GM19467 (cell line): ENCODE measurements at regions not wholly inside any gene's neighbourhood (a gene's known extent, or its start where the extent isn't known, plus 50 kb on each side); places are given as distances from the start of the nearest gene placed in this dataset.

ENCODE experiments used
- ATAC-seq: cut with Tn5 transposase; IDR thresholded peaks from one replicate; pipeline ENCODE4 v1.9.1; 2021; ENCODE audit warnings: mild to moderate bottlenecking, moderate library complexity; ENCODE audit not compliant: unreplicated experiment

DNA sequence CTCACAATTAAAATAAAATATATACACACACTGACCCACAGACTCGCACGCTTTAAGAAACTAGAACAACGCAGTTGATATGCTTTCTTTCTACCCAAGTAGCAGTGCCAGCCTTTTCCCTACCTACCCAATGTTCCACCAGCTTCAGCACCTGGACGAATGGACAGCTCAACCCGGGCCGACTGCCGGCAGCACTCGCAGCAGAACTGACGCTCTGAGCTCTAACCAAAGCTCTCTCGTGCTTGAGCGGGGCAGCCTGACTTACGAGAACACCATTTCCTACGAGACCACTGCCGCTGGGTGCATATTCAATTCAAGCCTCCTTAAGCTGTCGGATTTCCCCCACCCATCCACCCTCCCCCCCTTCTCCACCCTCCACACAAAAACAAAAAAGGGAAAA, 127.4 kb upstream of the DPYD start:
- no peak for ATAC-seq

DNA sequence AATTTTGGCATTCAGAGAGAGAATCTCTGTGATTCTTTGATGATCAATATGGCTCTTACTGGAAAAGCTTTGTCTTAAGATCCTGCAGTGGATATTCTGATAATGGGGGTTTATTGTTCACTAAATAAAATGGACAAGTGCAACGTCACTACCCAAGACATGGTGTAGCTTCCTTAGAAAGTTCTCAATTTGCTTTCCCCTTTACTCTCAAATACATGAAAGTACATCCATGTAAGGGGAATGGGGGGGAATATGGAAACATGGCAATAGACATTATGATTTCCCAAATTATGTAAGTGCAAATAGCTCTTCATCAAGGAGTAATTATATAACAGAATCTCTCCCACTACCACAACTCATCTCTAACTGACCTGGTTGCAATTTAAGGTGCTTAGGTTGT, 126.3 kb upstream of the DPYD start:
- ATAC-seq, result no peak

DNA sequence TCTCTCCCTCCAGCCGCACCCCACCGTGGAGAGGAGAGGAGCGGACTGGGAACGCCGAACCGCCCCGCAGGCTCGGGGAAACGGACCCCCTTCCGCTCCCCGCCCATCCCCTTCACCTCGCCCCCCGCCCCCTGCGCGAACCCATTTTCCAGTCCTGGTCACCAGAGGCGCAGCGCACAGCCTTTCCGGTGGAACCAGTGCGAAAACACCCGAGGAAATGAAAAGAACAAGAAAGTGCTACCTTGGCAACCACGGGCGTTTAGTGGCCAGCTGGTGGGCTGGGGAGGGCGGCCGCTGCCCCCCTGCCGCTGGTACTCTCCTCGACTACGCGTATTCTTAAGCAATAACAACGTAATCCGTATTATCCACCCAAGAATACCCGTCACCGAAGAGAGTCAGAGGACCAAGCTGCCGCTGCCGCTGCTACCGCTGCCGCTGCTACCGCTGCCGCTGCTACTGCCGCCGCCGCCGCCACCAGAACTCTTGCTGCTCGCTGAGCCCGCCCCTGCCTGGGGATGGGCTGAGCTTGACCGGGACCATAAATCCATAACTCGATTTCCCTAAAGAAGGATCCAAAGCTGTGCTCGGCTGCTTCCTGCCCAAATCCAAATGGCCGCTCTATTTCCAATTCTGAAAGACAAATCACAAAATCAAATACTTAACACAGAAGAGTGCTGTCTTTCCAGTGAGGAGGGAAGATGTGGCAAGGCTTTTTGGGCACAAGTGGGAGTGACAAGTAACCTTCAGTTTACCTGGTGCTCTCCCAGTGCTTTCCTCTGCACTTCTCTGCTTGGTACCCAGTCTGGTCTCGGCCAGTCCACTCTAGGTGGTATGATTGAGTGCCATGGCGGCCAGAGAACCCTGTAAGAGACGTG, 125.2 kb upstream of the DPYD start:
- ATAC-seq, result no peak

DNA sequence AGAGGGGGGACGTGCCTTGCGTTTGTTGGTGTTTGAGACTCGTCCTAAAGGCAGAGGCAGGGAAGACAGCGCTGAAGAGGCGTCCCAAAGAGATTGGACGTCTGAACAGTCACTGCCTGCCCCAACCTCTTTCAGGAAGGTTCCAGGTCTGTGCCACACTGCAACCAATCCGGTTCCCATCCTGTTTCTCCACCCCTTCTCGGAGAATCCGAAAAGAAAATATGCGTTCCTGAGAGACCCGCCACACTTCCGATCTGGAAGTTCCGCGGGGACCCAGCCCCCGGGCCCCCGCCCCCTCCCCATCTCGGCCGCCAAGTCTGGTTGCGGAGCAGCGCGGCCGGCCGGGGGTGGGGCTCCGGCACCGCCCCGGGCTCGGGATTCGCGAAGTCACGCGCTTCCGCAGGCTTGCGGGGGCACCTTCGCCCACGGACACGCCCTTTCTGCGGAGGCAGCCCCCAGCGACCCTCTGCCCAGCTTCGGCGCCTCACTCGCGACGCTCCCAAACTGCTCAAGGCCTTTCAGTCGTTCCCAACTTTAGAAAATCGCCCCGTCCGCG, 124.5 kb upstream of the DPYD start:
- no peak for ATAC-seq

DNA sequence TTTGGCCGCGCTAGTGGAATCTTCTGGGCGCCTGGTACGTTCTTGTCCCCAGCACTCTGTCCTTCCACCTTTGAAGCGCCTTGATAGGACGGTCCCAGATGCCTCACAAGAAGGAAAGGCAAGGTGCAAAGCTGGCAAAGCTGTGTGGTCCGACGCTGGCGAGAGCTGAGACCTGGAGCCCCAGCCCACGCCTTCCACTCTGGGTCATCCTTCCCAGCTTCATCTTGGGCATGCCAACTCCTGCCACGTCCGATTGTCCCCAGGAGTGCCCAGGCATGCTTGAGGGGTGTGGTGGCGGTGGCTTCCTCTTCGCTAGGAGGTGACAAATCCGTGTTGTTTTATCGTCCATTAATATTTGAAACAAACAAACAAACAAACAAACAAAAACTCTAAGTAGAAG, 123.9 kb upstream of the DPYD start:
- no peak for ATAC-seq

DNA sequence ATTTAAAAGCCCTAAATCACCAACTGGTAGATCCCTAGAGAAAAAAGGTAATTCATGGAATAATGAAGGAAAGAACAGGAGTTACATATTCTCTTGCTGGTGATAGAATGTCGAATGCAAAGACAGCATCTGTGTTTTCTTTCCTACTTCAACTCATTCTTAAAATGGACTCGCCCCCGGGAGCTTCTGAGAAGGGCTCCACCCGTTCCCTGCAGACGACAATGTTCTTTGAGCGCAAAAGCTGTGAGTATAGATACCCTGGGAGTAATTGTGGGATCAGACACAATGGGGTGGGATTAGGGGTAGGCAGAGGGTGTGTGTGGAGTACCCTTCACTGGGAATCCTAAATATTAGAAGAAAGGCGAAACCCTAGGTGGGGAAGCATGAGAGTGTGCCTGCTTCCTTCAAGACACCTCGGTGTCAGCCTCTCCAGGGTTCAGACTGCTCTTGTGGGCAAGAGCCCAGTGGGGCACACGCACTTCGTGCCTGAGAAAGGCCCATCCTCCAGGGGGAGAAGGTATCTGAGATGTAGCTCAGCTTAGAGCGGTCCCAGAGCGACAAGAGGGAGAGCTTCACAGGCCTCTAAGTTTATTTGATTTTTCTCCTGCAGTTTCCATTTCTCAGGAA, 123.3 kb upstream of the DPYD start:
- ATAC-seq, result no peak

DNA sequence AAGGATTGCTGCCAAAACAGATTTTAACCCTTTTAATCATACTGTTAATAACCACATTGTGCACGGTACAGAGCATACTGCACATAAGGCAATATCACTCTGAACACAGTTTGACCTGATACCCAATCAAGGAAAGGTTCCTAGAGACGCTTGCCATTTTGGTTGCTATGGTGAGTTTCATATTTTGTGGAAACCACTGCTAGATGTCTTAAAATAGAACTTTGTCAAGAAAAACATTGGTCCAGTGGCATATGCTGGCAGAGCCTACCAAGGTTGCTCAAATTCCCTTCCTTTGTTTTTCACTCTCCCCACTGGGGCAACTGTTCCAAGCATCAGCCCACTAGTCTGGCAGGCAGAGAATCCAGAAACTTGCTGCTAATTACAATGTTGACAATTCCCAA, 114.8 kb upstream of the DPYD start:
- ATAC-seq, result no peak

DNA sequence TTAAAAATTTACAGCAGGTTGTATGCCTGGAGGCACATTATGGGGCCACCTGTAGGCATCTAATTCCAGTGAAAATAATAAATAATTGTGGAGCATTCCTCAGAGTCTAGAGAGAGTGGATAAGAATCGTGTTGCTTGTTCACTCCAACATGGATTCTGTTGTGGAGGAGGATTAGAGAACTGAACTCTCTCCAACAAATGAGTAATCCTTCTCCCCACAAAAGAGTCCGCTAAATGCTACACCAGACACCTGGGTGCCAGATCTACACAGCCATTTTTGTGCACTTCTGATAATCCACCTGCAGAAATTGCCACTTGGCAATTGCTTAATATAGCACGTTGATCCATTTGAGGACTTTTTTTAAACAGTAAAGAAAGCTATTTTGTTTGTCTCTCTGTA, 113.7 kb upstream of the DPYD start:
- no peak for ATAC-seq

DNA sequence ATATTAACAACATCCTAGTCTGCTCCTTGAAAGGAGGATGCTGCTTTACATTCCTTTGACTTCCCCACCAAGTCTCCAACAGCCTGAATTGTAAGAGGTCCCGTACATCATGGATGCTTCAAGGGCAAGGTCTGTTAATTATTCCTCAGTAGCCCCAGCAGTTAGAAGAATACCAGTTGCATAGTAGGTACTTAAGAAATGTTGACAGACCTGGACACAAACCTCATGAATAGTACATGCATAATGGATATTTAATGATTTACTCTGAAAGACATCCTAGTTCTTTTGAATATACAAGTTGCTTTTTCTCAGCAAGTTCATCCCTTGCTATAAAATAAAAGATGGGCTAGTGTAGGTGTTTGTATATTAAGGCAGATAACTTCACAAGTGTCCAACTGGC, 112.1 kb upstream of the DPYD start:
- ATAC-seq, result no peak

DNA sequence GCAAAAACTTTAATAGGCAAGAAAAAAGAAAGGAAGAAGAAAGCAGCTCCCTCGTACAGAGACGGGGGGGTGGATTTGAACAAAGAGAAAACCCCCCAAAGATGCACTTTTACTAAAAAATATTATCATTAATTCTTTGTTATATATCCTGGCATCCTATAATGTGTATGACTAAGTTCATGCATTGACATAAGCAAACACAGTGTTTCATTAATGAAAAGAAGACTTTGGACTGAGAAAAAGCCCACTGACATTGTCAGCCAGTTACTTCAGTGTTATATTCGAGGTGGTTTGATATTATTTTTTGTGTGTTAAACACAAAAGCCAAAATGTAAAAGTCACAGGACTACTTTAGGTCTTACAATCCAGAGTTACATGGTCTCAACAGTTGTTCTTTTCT, 110.1 kb upstream of the DPYD start:
- ATAC-seq, result no peak

DNA sequence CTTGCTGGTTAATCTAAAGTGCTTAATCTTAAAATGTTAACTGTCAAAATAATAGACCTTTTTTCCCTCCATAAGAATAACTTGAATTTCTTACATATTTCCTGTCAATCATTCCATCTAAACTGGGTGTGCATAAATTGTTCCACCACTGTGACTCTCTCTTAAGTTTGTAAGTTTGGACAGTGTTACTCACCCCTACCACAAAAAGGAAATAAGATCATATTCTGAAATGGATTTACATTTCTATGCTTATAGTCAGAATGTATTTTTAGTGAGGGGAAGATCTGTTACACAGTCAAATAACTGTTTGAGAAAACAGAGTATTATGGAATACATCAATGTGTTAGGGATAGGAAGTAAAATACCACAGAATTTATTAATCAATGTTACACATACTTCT, 109.6 kb upstream of the DPYD start:
- no peak for ATAC-seq

DNA sequence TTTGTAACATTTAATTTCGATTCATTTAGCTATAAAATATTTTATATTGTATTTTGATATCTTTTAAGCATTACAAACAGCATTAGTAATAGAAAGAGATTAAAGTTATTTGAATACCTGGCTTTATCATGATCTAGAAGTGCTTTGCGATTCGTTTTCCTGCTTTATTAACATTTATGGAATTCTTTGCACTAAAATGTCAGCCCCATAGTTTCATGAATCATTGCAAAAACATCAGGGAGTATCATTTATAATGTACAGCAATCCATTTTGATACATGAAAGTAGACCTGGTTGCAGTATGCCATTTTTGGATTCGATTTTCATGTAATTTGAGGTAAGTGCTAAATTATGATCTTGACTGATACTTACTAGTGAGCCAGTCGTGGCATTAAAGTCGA, 108.0 kb upstream of the DPYD start:
- ATAC-seq, result no peak

DNA sequence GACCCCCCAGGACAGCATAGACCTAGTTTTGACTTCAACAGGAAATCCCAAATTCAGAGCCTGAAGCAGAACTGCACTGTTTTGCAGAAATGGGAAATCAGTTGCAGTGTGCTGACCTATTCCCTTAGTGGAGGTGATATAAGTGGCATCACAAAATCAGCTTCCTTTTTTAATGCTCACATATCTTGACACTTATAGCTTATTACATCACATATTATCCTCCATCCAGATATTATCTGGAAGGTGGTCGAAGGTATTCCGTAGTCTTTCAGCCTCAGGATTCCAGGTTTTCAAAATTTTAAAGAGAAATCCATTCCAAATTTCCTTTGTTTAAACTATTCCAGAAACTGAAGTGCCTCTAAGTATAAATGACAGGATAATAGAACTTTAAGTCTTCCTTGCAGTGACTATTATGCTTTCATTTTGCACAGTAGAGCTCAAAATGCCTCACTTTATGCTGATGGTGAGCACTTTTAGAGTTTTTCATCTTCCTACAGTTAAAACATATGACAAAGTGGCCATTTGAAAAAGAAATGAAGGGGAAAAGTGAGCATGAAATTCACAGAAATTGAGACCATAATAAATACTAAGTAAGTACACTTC, 106.4 kb upstream of the DPYD start:
- ATAC-seq, result no peak

DNA sequence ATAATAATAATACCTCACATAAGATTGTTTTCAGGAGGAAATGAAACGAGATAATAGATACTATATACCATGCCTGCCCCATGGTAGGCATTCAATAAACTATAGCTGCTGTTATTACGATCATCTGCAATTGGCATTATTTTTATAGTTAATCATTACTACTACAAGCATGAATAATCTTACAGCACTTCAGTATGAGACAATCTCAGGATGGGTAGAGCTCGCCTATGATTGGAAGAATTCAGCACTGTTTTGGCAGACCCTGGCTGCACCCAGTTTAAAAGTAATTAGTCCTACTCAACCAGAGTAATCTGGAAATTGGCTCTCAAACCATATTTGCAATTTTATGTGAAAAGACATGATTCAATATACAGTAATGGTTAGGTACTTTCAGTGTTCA, 105.0 kb upstream of the DPYD start:
- no peak for ATAC-seq

DNA sequence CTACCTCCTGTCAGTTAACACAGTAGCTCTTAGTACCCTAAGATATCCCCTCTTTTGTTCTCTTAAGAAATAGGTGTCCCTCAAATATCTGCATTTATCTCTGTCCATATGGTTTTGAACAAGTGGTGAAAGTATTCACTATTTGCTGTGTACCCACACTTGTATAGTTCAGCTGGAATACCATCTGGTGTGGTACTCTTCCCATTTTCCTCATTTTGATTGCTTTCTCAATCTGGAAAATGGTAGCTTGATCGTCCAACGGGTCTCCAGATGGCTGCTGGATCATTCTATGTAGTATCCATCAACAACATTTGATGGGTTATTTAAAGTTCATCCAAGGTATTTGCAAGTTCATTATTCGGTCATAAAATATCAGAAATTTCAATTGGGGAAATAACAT, 100.3 kb upstream of the DPYD start:
- no peak for ATAC-seq

DNA sequence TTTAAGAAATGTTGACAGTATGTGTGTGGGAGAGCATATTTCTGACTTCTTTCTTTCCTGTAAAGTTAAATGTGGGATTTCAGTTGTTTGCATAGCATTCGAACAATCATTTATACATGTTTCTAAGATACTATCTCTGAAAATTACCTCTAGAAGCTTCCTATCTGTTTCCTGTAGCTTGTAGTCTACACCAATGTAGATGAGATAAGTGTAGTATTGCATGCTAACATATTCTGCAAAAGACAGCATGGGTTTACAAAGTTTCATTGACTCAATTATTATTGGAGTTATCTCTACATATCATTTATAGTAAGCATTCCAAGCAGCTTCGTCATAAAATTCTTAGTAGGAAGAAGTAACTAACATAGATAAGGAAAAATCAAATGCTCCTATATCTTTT, 98.9 kb upstream of the DPYD start:
- no peak for ATAC-seq

DNA sequence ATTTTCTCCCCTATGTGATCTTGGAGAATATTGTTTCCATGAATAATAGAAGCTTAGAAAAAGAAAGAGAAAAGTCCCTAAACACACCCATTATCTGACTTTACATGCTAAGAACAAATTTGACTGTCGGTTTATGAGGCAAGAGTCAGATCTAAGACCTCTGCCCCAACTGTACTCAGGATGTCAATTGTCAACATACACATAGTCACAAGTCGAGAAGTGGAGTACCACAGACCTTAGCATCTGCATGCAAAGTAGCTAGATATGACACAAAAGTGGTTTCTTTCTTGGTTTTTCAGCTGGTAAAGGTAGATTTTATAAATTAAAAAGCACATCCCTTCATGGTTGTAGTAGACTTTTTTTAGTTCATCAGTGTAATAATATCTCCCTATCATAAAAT, 97.2 kb upstream of the DPYD start:
- no peak for ATAC-seq

DNA sequence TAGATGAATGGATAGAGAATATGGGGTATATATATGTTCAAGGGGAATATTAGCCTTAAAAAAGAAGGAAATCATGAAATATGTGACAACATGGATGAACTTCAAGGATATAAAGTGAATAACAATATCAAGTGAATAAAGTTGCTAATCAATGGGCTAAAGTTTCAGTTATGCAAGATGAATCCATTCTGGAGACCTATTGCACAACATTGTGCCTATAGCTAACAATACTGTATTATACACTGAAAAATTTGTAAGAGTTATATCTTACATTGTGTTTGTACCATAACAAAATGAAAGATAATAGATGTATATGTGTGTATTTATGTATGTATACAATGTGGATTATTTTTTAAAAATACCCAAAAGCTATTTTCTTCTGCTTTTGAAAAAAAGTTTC, 96.3 kb upstream of the DPYD start:
- ATAC-seq, result no peak

DNA sequence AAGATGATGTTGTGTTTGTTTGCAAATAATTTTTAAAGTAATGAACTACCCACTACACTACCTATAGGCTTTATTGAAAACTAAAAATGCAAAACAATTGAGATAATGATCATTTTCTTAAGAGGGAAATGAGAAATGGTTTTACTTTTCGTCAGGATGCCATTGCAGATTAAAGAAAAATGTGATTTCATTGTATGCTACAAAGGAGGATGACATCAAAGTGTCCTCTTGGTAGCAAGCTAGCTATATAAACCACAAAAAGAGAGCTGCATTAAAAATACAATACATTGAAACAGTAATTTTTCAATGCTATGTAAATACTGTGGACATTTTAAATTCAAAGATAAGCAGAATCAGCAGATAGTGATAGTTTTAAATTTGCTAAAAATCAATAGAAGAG, 87.5 kb upstream of the DPYD start:
- no peak for ATAC-seq

DNA sequence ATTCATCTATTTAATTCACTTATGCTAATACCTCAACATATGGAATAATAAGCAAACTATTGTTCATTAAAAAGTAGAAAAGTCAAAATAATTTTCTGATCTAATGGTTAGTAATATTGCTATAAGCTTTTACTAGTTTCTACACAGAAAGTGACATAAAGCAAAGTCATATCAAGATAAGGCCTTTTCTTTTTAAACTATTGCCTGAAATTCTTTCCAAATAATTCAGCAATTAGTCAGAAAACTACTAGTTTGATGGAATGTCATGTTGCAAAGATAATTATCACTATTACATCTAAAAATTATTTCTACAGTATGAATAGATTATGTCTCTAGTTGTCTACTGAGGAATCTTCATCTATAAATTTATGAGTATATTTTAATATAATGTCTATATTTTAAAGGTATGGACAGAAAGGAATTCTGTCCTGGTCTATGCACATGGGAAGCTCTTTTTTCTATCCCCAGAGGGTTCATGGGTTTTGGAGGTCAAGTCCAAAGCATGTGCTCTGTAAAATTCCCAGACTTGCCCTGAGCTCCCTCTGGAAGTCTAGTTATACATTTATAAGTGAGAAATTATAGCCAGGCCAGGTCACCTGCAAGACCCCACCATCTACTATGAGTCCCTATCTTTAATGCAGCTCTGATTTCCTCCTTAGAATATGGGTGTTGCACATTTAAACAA, 84.6 kb upstream of the DPYD start:
- ATAC-seq, result no peak

DNA sequence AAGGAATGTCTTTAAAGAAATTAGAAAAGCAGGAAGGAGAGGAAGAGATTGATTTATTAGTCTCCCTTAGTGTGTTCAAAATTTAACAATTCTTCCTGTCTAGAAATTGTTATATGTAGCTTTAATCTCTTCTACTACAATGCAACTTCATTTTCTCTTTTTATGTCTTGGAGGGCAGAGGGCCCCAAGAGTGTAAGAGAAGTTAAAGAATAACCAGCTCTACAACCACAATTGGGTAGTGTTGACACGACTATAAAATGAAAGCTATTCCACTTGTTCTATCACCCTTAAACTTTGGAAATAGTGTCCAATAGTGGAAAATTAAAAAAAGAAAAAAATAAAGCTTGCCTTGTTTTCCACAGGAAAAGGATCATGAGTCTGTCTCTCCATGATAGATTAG, 82.6 kb upstream of the DPYD start:
- ATAC-seq, result no peak
